ENCODE measurements at regions not wholly inside any gene's neighbourhood (a gene's known extent, or its start where the extent isn't known, plus 50 kb on each side); places are given as distances from the start of the nearest gene placed in this dataset.

DNA sequence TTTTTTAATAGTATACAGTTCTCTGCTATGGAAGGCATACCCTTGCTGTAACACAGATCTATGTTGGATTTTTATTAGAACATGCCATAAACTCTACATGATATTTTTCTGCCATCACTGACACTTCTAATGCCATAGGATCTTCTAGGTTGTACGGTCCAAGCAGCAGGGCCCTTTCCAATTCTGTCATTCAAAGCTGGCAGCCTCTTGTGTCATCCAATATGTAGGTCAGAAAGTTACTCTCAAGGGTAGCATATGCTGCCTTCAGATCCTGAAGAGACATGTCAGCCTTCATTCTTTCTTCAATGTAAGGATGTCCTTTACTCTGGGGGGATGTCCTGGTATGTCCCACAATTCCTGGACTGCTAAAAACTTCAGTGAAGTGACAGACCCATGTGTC lies 629.2 kb upstream of the USP24 start:
- H3K4me1 ChIP-seq: no peaks in the 10 kb centered on the region
- no peak overlapping the region for H3K4me3 ChIP-seq
- no peak for DNase-seq
- TF ChIP-seq, protein P1, sequence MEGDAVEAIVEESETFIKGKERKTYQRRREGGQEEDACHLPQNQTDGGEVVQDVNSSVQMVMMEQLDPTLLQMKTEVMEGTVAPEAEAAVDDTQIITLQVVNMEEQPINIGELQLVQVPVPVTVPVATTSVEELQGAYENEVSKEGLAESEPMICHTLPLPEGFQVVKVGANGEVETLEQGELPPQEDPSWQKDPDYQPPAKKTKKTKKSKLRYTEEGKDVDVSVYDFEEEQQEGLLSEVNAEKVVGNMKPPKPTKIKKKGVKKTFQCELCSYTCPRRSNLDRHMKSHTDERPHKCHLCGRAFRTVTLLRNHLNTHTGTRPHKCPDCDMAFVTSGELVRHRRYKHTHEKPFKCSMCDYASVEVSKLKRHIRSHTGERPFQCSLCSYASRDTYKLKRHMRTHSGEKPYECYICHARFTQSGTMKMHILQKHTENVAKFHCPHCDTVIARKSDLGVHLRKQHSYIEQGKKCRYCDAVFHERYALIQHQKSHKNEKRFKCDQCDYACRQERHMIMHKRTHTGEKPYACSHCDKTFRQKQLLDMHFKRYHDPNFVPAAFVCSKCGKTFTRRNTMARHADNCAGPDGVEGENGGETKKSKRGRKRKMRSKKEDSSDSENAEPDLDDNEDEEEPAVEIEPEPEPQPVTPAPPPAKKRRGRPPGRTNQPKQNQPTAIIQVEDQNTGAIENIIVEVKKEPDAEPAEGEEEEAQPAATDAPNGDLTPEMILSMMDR (IDR thresholded peaks at IDR 0.05 in 8 of 11, conservative IDR thresholded peaks at IDR 0.05 in 3 of 11): no peak
- TF ChIP-seq POLR2AphosphoS5 (IDR thresholded peaks at IDR 0.05) (no peak), POLR2A (IDR thresholded peaks at IDR 0.05) (no peak)
- H3K9me3 ChIP-seq: no peaks in the 10 kb centered on the region
- no peaks in the 10 kb centered on the region for H3K36me3 ChIP-seq
- no peak overlapping the region for H3K27ac ChIP-seq
- intact Hi-C loops (cut with DNase I; ENCODE audit: low total_unique reads): no loop called here
- no peaks in the 10 kb centered on the region for H3K27me3 ChIP-seq (replicated peaks in 1 of 7)
- WGBS, 5 donors: 71 to 89% (median 85%) methylated on average over 1 of the region's 1 CpG

DNA sequence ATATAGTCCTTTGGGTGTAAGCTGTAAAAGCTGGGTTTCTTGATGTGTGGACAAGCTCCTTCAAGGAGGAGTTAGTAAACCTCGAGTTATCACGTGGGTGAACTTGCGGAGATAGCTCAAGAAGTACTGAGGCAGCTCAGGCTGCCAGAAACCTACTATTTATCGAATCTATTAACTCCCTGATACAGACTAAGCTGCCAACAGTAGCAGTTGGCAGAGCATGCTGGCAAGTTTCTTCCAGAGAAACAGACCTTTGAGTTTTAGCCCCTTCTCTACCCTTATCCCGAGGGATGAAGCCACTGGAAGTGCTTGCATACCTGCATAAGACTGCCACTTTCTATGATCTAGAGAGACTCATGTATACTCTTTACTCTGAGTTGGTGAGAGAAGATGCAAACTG lies 624.5 kb upstream of the USP24 start:
- intact Hi-C loops (cut with DNase I; ENCODE audit: low total_unique reads): no loop called here
- H3K36me3 ChIP-seq: no peaks in the 10 kb centered on the region
- no peaks in the 10 kb centered on the region for H3K4me1 ChIP-seq
- no peak overlapping the region for H3K4me3 ChIP-seq
- peaks cover 0 to 4% (median 0%) of the 10 kb centered on the region in 7 donors for H3K27me3 ChIP-seq (replicated peaks in 1 of 7)
- H3K9me3 ChIP-seq: no peaks in the 10 kb centered on the region
- no peak overlapping the region for H3K27ac ChIP-seq
- no peak for DNase-seq
- WGBS, 5 donors: 82 to 97% (median 87%) methylated on average over 5 of the region's 5 CpGs
- TF ChIP-seq POLR2A (IDR thresholded peaks at IDR 0.05) (no peak), POLR2AphosphoS5 (IDR thresholded peaks at IDR 0.05) (no peak)
- TF ChIP-seq, protein P1 (IDR thresholded peaks at IDR 0.05 in 8 of 11, conservative IDR thresholded peaks at IDR 0.05 in 3 of 11): no peak

DNA sequence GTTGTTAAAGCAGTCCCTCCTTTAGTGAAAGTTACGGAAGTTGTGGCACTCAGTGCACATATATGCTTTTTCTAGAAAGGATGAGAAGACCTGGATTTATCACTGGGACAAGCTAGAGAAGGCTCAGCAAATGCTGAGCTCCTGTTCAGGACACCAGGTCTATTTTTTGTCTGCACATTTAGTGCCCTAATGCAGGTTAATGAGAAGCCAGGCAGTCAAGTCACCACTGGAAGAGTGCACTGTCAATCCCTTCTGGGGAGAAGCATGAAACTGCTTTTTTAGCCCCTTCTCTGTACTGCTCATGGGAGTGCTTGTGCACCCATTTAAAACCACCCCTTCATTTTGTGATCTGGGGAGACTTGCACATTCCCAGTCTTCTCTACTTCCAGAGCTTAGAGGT lies 624.1 kb upstream of the USP24 start:
- peaks cover 0 to 4% (median 0%) of the 10 kb centered on the region in 7 donors for H3K27me3 ChIP-seq (replicated peaks in 1 of 7)
- no peak for DNase-seq
- no peaks in the 10 kb centered on the region for H3K9me3 ChIP-seq
- intact Hi-C loops (cut with DNase I; ENCODE audit: low total_unique reads): no loop called here
- WGBS, 5 donors: 85 to 100% (median 95%) methylated on average over 1 of the region's 1 CpG
- no peak overlapping the region for H3K27ac ChIP-seq
- no peak overlapping the region for H3K4me3 ChIP-seq
- no peaks in the 10 kb centered on the region for H3K36me3 ChIP-seq
- no peaks in the 10 kb centered on the region for H3K4me1 ChIP-seq
- TF ChIP-seq POLR2A (IDR thresholded peaks at IDR 0.05): no peak
- TF ChIP-seq POLR2AphosphoS5 (IDR thresholded peaks at IDR 0.05): no peak
- TF ChIP-seq, protein P1 (IDR thresholded peaks at IDR 0.05 in 8 of 11, conservative IDR thresholded peaks at IDR 0.05 in 3 of 11): no peak

GRCh38 chr1:55836086-55836485 lies 620.9 kb upstream of the USP24 start:
- H3K27ac ChIP-seq: no peak overlapping the region
- DNase-seq: no peak
- no peak overlapping the region for H3K4me3 ChIP-seq
- peaks cover 0 to 4% (median 0%) of the 10 kb centered on the region in 7 donors for H3K27me3 ChIP-seq (replicated peaks in 1 of 7)
- TF ChIP-seq POLR2A (IDR thresholded peaks at IDR 0.05) (no peak), POLR2AphosphoS5 (IDR thresholded peaks at IDR 0.05) (no peak)
- TF ChIP-seq, protein P1 (IDR thresholded peaks at IDR 0.05 in 8 of 11, conservative IDR thresholded peaks at IDR 0.05 in 3 of 11): no peak
- no peaks in the 10 kb centered on the region for H3K9me3 ChIP-seq
- 61 to 85% (median 82%) methylated on average over 3 of the region's 3 CpGs for WGBS, 5 donors
- H3K4me1 ChIP-seq: no peaks in the 10 kb centered on the region
- intact Hi-C loops (cut with DNase I; ENCODE audit: low total_unique reads): no loop called here
- H3K36me3 ChIP-seq: no peaks in the 10 kb centered on the region
